Naive thymus-derived CD8-positive, alpha-beta T cell (primary cell): ENCODE measurements at regions not wholly inside any gene's neighbourhood (a gene's known extent, or its start where the extent isn't known, plus 50 kb on each side); places are given as distances from the start of the nearest gene placed in this dataset.

Experiments used
- ATAC-seq, 2 donors: fragments of 150-1000 bp; cut with Tn5 transposase in 1 of 2; sonication (Bioruptor Pico), chemical (Tn5 transposase) in 1 of 2; 1 replicate in 1 of 2; 2 replicates in 1 of 2; pipeline ENCODE4 v1.10.0; 2021; ENCODE audit warnings: mild to moderate bottlenecking in 2 of 2, moderate library complexity in 2 of 2
- POLR2A ChIA-PET: fragments of 350-600 bp; sonication (Branson Sonifier 250); formaldehyde crosslinking; loops from one replicate; lab custom pipeline; 2021; ENCODE audit warnings: antibody characterized with exemption; lab: Charles Lee
- DNase-seq, 10 donors: peaks; one replicate each; pipeline versions ENCODE4 v3.0.0 to v3.0.0-alpha.2; 2020 to 2022
- H3K27ac Mint-ChIP-seq, 10 donors: one replicate each; pipeline ENCODE4 v1.8.0; 2020 to 2022; ENCODE audit warnings: mild to moderate bottlenecking in 10 of 10, mixed read lengths in 10 of 10, moderate library complexity in 4 of 10, inconsistent platforms in 1 of 10
- H3K27me3 Mint-ChIP-seq, 5 donors: one replicate each; pipeline ENCODE4 v1.8.0; 2021 to 2022; ENCODE audit warnings: mixed read lengths in 5 of 5
- H3K36me3 Mint-ChIP-seq, 3 donors: one replicate each; pipeline ENCODE4 v1.8.0; 2020 to 2022; ENCODE audit warnings: mixed read lengths in 3 of 3, mild to moderate bottlenecking in 2 of 3, inconsistent platforms in 1 of 3
- H3K4me1 Mint-ChIP-seq, 4 donors: one replicate each; pipeline ENCODE4 v1.8.0; 2021 to 2022; ENCODE audit warnings: mixed read lengths in 4 of 4
- H3K4me3 Mint-ChIP-seq, 10 donors: one replicate each; pipeline ENCODE4 v1.8.0; 2020 to 2022; ENCODE audit warnings: mild to moderate bottlenecking in 10 of 10, mixed read lengths in 10 of 10, moderate library complexity in 6 of 10, inconsistent platforms in 1 of 10
- H3K9me3 Mint-ChIP-seq, 9 donors: one replicate each; pipeline ENCODE4 v1.8.0; 2020 to 2022; ENCODE audit warnings: mixed read lengths in 9 of 9, mild to moderate bottlenecking in 3 of 9, inconsistent platforms in 1 of 9, moderate library complexity in 1 of 9

- ATAC-seq: no peak
- POLR2A ChIA-PET: no interaction called here
- Mint-ChIP-seq H3K27me3 (peaks cover 7 to 17% (median 12%) of the 10 kb centered on the region in 5 donors), H3K9me3 (no peaks in the 10 kb centered on the region), H3K4me3 (no peak overlapping the region), H3K36me3 (no peaks in the 10 kb centered on the region), H3K27ac (no peak overlapping the region), H3K4me1 (no peaks in the 10 kb centered on the region)
- no peak for DNase-seq
Observed at GRCh38 chr5:171589461-171589860, 170.0 kb downstream of the FGF18 start.

- Mint-ChIP-seq H3K36me3 (no peaks in the 10 kb centered on the region), H3K27ac (no peak overlapping the region), H3K4me1 (no peaks in the 10 kb centered on the region), H3K4me3 (no peak overlapping the region), H3K27me3 (peaks cover 3 to 19% (median 11%) of the 10 kb centered on the region in 5 donors), H3K9me3 (peaks cover 0 to 3% (median 0%) of the 10 kb centered on the region in 9 donors)
- DNase-seq (no peak), ATAC-seq (no peak)
- POLR2A ChIA-PET: interaction anchor here (0.5 kb wide), 1 partner anchor 19 kb away, joined by 3 read pairs; no protein-coding TSS in a partner anchor
Observed at GRCh38 chr5:171592076-171592475, 172.6 kb downstream of the FGF18 start.

GRCh38 chr5:171592736-171593135 is 173.3 kb downstream of the FGF18 start:
- Mint-ChIP-seq H3K4me3 (no peak overlapping the region), H3K27ac (no peak overlapping the region), H3K36me3 (peaks cover 0 to 4% (median 0%) of the 10 kb centered on the region in 3 donors), H3K4me1 (no peaks in the 10 kb centered on the region), H3K27me3 (peaks cover 3 to 20% (median 10%) of the 10 kb centered on the region in 5 donors), H3K9me3 (peaks cover 0 to 3% (median 0%) of the 10 kb centered on the region in 9 donors)
- ATAC-seq (no peak), DNase-seq (no peak)
- POLR2A ChIA-PET: interaction anchor here (0.5 kb wide), 1 partner anchor 20 kb away, joined by 3 read pairs; no protein-coding TSS in a partner anchor

GRCh38 chr5:171593401-171593800 is 174.0 kb downstream of the FGF18 start:
- Mint-ChIP-seq H3K9me3 (peaks cover 0 to 3% (median 0%) of the 10 kb centered on the region in 9 donors), H3K36me3 (peaks cover 0 to 6% (median 0%) of the 10 kb centered on the region in 3 donors), H3K27ac (no peak overlapping the region), H3K4me1 (no peaks in the 10 kb centered on the region), H3K4me3 (no peak overlapping the region), H3K27me3 (peaks cover 0 to 27% (median 9%) of the 10 kb centered on the region in 5 donors)
- POLR2A ChIA-PET: no interaction called here
- DNase-seq (no peak), ATAC-seq (no peak)

GRCh38 chr5:171593976-171594375 is 174.5 kb downstream of the FGF18 start:
- H3K4me1 Mint-ChIP-seq: no peaks in the 10 kb centered on the region
- no peak overlapping the region for H3K27ac Mint-ChIP-seq
- no peak for ATAC-seq

GRCh38 chr5:171595401-171595800 is 176.0 kb downstream of the FGF18 start:
- POLR2A ChIA-PET: no interaction called here
- ATAC-seq: no peak

More at GRCh38 chr5:171593976-171594375, 174.5 kb downstream of the FGF18 start:
- Mint-ChIP-seq H3K9me3 (peaks cover 0 to 3% (median 0%) of the 10 kb centered on the region in 9 donors), H3K27me3 (peaks cover 0 to 27% (median 9%) of the 10 kb centered on the region in 5 donors), H3K4me3 (no peak overlapping the region), H3K36me3 (peaks cover 0 to 6% (median 0%) of the 10 kb centered on the region in 3 donors)
- DNase-seq: no peak
- POLR2A ChIA-PET: no interaction called here

GRCh38 chr5:171595801-171596231 is 176.4 kb downstream of the FGF18 start:
- peaks cover 0 to 25% (median 12%) of the 10 kb centered on the region in 5 donors for H3K27me3 Mint-ChIP-seq
- H3K9me3 Mint-ChIP-seq: peaks cover 0 to 3% (median 0%) of the 10 kb centered on the region in 9 donors
- POLR2A ChIA-PET: no interaction called here
- H3K36me3 Mint-ChIP-seq: peaks cover 0 to 6% (median 0%) of the 10 kb centered on the region in 3 donors
- DNase-seq: no peak
- no peak for ATAC-seq
- H3K4me1 Mint-ChIP-seq: peaks cover 2 to 13% (median 3%) of the 10 kb centered on the region in 4 donors
- no peak overlapping the region for H3K27ac Mint-ChIP-seq
- no peak overlapping the region for H3K4me3 Mint-ChIP-seq

More at GRCh38 chr5:171595401-171595800, 176.0 kb downstream of the FGF18 start:
- Mint-ChIP-seq H3K36me3 (peaks cover 0 to 6% (median 0%) of the 10 kb centered on the region in 3 donors), H3K27ac (no peak overlapping the region), H3K4me3 (no peak overlapping the region), H3K4me1 (peaks cover 0 to 8% (median 0%) of the 10 kb centered on the region in 4 donors), H3K27me3 (peaks cover 0 to 27% (median 13%) of the 10 kb centered on the region in 5 donors), H3K9me3 (peaks cover 0 to 3% (median 0%) of the 10 kb centered on the region in 9 donors)
- no peak for DNase-seq

GRCh38 chr5:171596391-171596878 is 177.0 kb downstream of the FGF18 start:
- H3K27ac Mint-ChIP-seq: no peak overlapping the region
- H3K4me1 Mint-ChIP-seq: peaks cover 7 to 19% (median 7%) of the 10 kb centered on the region in 4 donors
- H3K9me3 Mint-ChIP-seq: peaks cover 0 to 3% (median 0%) of the 10 kb centered on the region in 9 donors
- peaks cover 0 to 20% (median 9%) of the 10 kb centered on the region in 5 donors for H3K27me3 Mint-ChIP-seq
- POLR2A ChIA-PET: no interaction called here
- H3K36me3 Mint-ChIP-seq: peaks cover 0 to 6% (median 0%) of the 10 kb centered on the region in 3 donors
- H3K4me3 Mint-ChIP-seq: no peak overlapping the region
- ATAC-seq: no peak
- no peak for DNase-seq

GRCh38 chr5:171597946-171598640 is 178.6 kb downstream of the FGF18 start:
- DNase-seq (no peak), ATAC-seq (no peak)
- no peak overlapping the region for H3K4me3 Mint-ChIP-seq
- peaks cover 0 to 6% (median 0%) of the 10 kb centered on the region in 3 donors for H3K36me3 Mint-ChIP-seq
- H3K9me3 Mint-ChIP-seq: peaks cover 0 to 3% (median 0%) of the 10 kb centered on the region in 9 donors
- H3K27ac Mint-ChIP-seq: no peak overlapping the region
- peaks cover 7 to 19% (median 8%) of the 10 kb centered on the region in 4 donors for H3K4me1 Mint-ChIP-seq
- POLR2A ChIA-PET: no interaction called here
- peaks cover 0 to 20% (median 9%) of the 10 kb centered on the region in 5 donors for H3K27me3 Mint-ChIP-seq

GRCh38 chr5:171598641-171599152 is 179.2 kb downstream of the FGF18 start:
- H3K27me3 Mint-ChIP-seq: peaks cover 0 to 20% (median 9%) of the 10 kb centered on the region in 5 donors
- DNase-seq: no peak
- peaks cover 0 to 6% (median 0%) of the 10 kb centered on the region in 3 donors for H3K36me3 Mint-ChIP-seq
- no peak overlapping the region for H3K27ac Mint-ChIP-seq
- H3K4me1 Mint-ChIP-seq: peaks cover 7 to 19% (median 8%) of the 10 kb centered on the region in 4 donors
- POLR2A ChIA-PET: no interaction called here
- H3K9me3 Mint-ChIP-seq: peaks cover 0 to 3% (median 0%) of the 10 kb centered on the region in 9 donors
- H3K4me3 Mint-ChIP-seq: no peak overlapping the region
- no peak for ATAC-seq

- no peak overlapping the region for H3K27ac Mint-ChIP-seq
- DNase-seq (no peak), ATAC-seq (no peak)
- peaks cover 3 to 20% (median 9%) of the 10 kb centered on the region in 5 donors for H3K27me3 Mint-ChIP-seq
- H3K36me3 Mint-ChIP-seq: peaks cover 0 to 6% (median 0%) of the 10 kb centered on the region in 3 donors
- POLR2A ChIA-PET: no interaction called here
- H3K9me3 Mint-ChIP-seq: peaks cover 0 to 3% (median 0%) of the 10 kb centered on the region in 9 donors
- no peak overlapping the region for H3K4me3 Mint-ChIP-seq
- H3K4me1 Mint-ChIP-seq: peaks cover 7 to 19% (median 8%) of the 10 kb centered on the region in 4 donors
Observed at GRCh38 chr5:171599411-171599810, 180.0 kb downstream of the FGF18 start.

- H3K9me3 Mint-ChIP-seq: peaks cover 0 to 3% (median 0%) of the 10 kb centered on the region in 9 donors
- peaks cover 3 to 20% (median 9%) of the 10 kb centered on the region in 5 donors for H3K27me3 Mint-ChIP-seq
- POLR2A ChIA-PET: no interaction called here
- no peak for ATAC-seq
- peak overlapping the region in 1 of 10 donors; percentile 7 for H3K27ac Mint-ChIP-seq
- H3K4me3 Mint-ChIP-seq: peak overlapping the region in 1 of 10 donors; percentile 14
- peaks cover 7 to 19% (median 8%) of the 10 kb centered on the region in 4 donors for H3K4me1 Mint-ChIP-seq
- no peak for DNase-seq
- peaks cover 0 to 6% (median 0%) of the 10 kb centered on the region in 3 donors for H3K36me3 Mint-ChIP-seq
Observed at GRCh38 chr5:171599957-171600612, 180.6 kb downstream of the FGF18 start.
